Lower leg skin (tissue), 4 donors: ENCODE measurements at regions not wholly inside any gene's neighbourhood (a gene's known extent, or its start where the extent isn't known, plus 50 kb on each side); places are given as distances from the start of the nearest gene placed in this dataset.

Experiments used
- DNase-seq, 2 donors: peaks; one replicate each; pipeline ENCODE4 v3.0.0-alpha.2; 2019; ENCODE audit warnings: low spot score in 2 of 2
- H3K4me3 ChIP-seq: fragments of 200-600 bp; sonication (generic); 2 replicates; pipeline ENCODE4 v1.5.1; 2017; ENCODE audit warnings: mild to moderate bottlenecking, low read depth; ENCODE audit not compliant: poor library complexity, severe bottlenecking
- CTCF ChIP-seq, 3 donors: fragments of 450-650 bp; IDR thresholded peaks; one replicate each; pipeline ENCODE4 v1.5.1; 2016; ENCODE audit warnings: antibody characterized with exemption in 3 of 3, mild to moderate bottlenecking in 3 of 3, moderate library complexity in 2 of 3
- POLR2A ChIP-seq, 2 donors: fragments of 450-650 bp; IDR thresholded peaks; one replicate each; pipeline ENCODE4 v1.6.1; 2016 to 2017; ENCODE audit warnings: antibody characterized with exemption in 2 of 2, mild to moderate bottlenecking in 1 of 2, moderate library complexity in 1 of 2
- WGBS, 2 donors: methylation state at CpG; one replicate each; pipeline ENCODE4 v1.1.5; 2018; 5-methylcytosine and 5-hydroxymethylcytosine counted together
- intact Hi-C: fragments of 100-400 bp; cut with DNase I; formaldehyde crosslinking; loops from one replicate; pipeline ENCODE4 v1.15.0; 2023; ENCODE audit warnings: low total_unique reads

- no peak overlapping the region for H3K4me3 ChIP-seq
- no peak for DNase-seq
- intact Hi-C loops, result no loop called here
- TF ChIP-seq CTCF (IDR thresholded peaks at IDR 0.05) (no peak), POLR2A (IDR thresholded peaks at IDR 0.05) (no peak)
Observed at GRCh38 chr11:45021001-45021400, 70.3 kb upstream of the TP53I11 start.

GRCh38 chr11:45021692-45022141 lies 71.0 kb upstream of the TP53I11 start:
- no peak overlapping the region for H3K4me3 ChIP-seq
- intact Hi-C loops, result no loop called here
- TF ChIP-seq CTCF (IDR thresholded peaks at IDR 0.05) (no peak), POLR2A (IDR thresholded peaks at IDR 0.05) (no peak)
- DNase-seq, result peak; percentile 85 to 96
- WGBS, 2 donors, result 7 to 14% methylated on average over 9 of the region's 9 CpGs

GRCh38 chr11:45022294-45023064 lies 71.8 kb upstream of the TP53I11 start:
- intact Hi-C loops, result no loop called here
- WGBS, 2 donors, result 60 to 65% methylated on average over 9 of the region's 9 CpGs
- TF ChIP-seq CTCF (IDR thresholded peaks at IDR 0.05) (no peak), POLR2A (IDR thresholded peaks at IDR 0.05) (no peak)
- no peak overlapping the region for H3K4me3 ChIP-seq
- no peak for DNase-seq

- intact Hi-C loops, result no loop called here
Observed at GRCh38 chr11:45023065-45023365, 72.3 kb upstream of the TP53I11 start.

GRCh38 chr11:45024316-45024715 lies 73.6 kb upstream of the TP53I11 start:
- 49 to 61% methylated on average over 4 of the region's 4 CpGs for WGBS, 2 donors
- intact Hi-C loops, result no loop called here
- TF ChIP-seq POLR2A (IDR thresholded peaks at IDR 0.05) (no peak), CTCF (IDR thresholded peaks at IDR 0.05) (no peak)

More at GRCh38 chr11:45023065-45023365, 72.3 kb upstream of the TP53I11 start:
- no peak for DNase-seq
- H3K4me3 ChIP-seq, result no peak overlapping the region
- WGBS, 2 donors, result 77 to 83% methylated on average over 5 of the region's 5 CpGs
- no peak for TF ChIP-seq POLR2A (IDR thresholded peaks at IDR 0.05)
- TF ChIP-seq CTCF (IDR thresholded peaks at IDR 0.05), result no peak

More at GRCh38 chr11:45024316-45024715, 73.6 kb upstream of the TP53I11 start:
- H3K4me3 ChIP-seq, result no peak overlapping the region
- no peak for DNase-seq
